Mucosa of gallbladder (tissue), 1 donor: ENCODE measurements at regions not wholly inside any gene's neighbourhood (a gene's known extent, or its start where the extent isn't known, plus 50 kb on each side); places are given as distances from the start of the nearest gene placed in this dataset.
A peak's percentile ranks its signal among the peaks of the same experiment; 100 is the strongest.
"Not testable (repeated sequence)": the region's sequence is repeated elsewhere in the genome, so short reads cannot be mapped to it uniquely, and the experiment has no call there.

Experiments
- DNase-seq: peaks from one replicate; pipeline ENCODE4 v3.0.0-alpha.2; 2020; ENCODE audit warnings: low spot score
- donor health status: DM: no; HTN: no; CAD: no.

GRCh38 chr2:2663401-2664036 lies 332.4 kb upstream of the MYT1L start:
- no peak for DNase-seq

- DNase-seq, result no peak
Observed at GRCh38 chr2:2662847-2663356, 331.8 kb upstream of the MYT1L start.

- DNase-seq, result peak; percentile 45
Observed at GRCh38 chr2:2662037-2662846, 331.2 kb upstream of the MYT1L start.

GRCh38 chr2:2660789-2661355 lies 329.8 kb upstream of the MYT1L start:
- no peak for DNase-seq

- DNase-seq, result no peak
Observed at GRCh38 chr2:2657121-2657962, 326.3 kb upstream of the MYT1L start.

GRCh38 chr2:2656115-2657011 lies 325.3 kb upstream of the MYT1L start:
- peak; percentile 37 for DNase-seq

- no peak for DNase-seq
Observed at GRCh38 chr2:2655453-2656114, 324.5 kb upstream of the MYT1L start.

- no peak for DNase-seq
Observed at GRCh38 chr2:2653231-2653630, 322.2 kb upstream of the MYT1L start.

- no peak for DNase-seq
Observed at GRCh38 chr2:2650608-2651375, 319.7 kb upstream of the MYT1L start.

GRCh38 chr2:2649109-2650072 lies 318.3 kb upstream of the MYT1L start:
- DNase-seq, result no peak

- DNase-seq, result no peak
Observed at GRCh38 chr2:2648094-2648493, 317.0 kb upstream of the MYT1L start.

- no peak for DNase-seq
Observed at GRCh38 chr2:2647141-2647541, 316.1 kb upstream of the MYT1L start.

- DNase-seq, result no peak
Observed at GRCh38 chr2:2646433-2647051, 315.5 kb upstream of the MYT1L start.

- no peak for DNase-seq
Observed at GRCh38 chr2:2645162-2645855, 314.2 kb upstream of the MYT1L start.

- not testable (repeated sequence) for DNase-seq
Observed at GRCh38 chr2:2644751-2645150, 313.7 kb upstream of the MYT1L start.

GRCh38 chr2:2644040-2644439 lies 313.0 kb upstream of the MYT1L start:
- DNase-seq, result no peak
